NCI-H187 (cell line): ENCODE measurements at regions not wholly inside any gene's neighbourhood (a gene's known extent, or its start where the extent isn't known, plus 50 kb on each side); places are given as distances from the start of the nearest gene placed in this dataset.
"Not testable (repeated sequence)": the region's sequence is repeated elsewhere in the genome, so short reads cannot be mapped to it uniquely, and the experiment has no call there.

Experiments used
- DNase-seq, 2 experiments: peaks; one replicate each; lab custom pipeline; 2025; lab: John Stamatoyannopoulos, UW

- no peak for DNase-seq
Observed at GRCh38 chr1:219726480-219727272, 113.8 kb upstream of the ZC3H11B start.

GRCh38 chr1:219724440-219724839 is 111.5 kb upstream of the ZC3H11B start:
- DNase-seq = no peak

GRCh38 chr1:219717536-219717935 is 104.6 kb upstream of the ZC3H11B start:
- peak in 1 of 2 experiments; percentile 12 for DNase-seq

- no peak for DNase-seq
Observed at GRCh38 chr1:219716611-219717114, 103.8 kb upstream of the ZC3H11B start.

GRCh38 chr1:219713981-219714381 is 101.1 kb upstream of the ZC3H11B start:
- DNase-seq = no peak

GRCh38 chr1:219712506-219712905 is 99.6 kb upstream of the ZC3H11B start:
- DNase-seq = no peak

GRCh38 chr1:219710529-219711194 is 97.8 kb upstream of the ZC3H11B start:
- no peak for DNase-seq

GRCh38 chr1:219708919-219709543 is 96.1 kb upstream of the ZC3H11B start:
- no peak for DNase-seq

DNA sequence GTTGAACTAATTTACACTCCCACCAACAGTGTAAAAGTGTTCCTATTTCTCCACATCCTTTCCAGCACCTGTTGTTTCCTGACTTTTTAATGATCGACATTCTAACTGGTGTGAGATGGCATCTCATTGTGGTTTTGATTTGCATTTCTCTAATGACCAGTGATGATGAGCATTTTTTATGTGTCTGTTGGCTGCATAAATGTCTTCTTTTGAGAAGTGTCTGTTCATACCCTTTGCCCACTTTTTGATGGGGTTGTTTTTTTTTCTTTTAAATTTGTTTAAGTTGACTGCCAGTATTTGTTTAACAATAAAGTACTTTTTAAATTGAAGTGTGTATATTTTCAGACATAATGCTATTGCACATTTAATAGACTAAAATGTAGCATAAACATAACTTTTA is 95.0 kb upstream of the ZC3H11B start:
- DNase-seq = not testable (repeated sequence)

DNA sequence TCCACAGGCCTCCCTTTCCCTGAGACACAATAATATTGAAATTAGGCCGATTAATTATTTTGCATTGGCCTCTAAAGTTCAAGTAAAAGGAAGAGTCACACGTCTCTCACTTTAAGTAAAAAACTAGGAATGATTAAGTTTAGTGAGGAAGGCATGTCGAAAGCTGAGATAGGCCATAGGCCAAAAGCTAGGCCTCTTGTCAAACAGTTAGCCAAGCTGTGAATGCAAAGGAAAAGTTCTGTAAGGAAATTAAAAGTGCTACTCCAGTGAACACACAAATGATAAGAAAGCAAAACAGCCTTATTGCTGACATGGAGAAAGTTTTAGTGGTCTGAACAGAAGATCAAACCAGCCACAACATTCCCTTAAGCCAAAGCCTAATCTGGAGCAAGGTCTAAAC is 91.4 kb upstream of the ZC3H11B start:
- not testable (repeated sequence) for DNase-seq

GRCh38 chr1:219703368-219703639 is 90.4 kb upstream of the ZC3H11B start:
- no peak for DNase-seq

DNA sequence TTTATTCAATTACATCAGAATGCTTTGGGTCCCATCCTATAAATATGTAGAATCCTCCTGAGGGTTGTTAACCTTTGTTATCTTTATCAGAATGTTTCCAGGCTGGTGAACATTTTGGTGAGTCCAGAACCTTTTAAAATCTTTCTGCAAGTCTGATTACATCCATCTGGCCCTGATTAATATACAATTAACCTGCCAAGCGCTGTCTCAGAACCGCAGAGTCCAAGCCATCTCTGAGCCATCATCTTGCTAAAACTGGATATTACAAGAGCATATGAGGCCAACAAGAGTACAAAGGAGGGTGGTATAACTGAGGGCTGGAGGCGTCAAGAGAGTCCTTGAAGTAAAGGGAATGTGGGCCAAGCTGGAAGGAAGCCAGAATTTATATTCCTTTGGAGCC is 88.6 kb upstream of the ZC3H11B start:
- no peak for DNase-seq

DNA sequence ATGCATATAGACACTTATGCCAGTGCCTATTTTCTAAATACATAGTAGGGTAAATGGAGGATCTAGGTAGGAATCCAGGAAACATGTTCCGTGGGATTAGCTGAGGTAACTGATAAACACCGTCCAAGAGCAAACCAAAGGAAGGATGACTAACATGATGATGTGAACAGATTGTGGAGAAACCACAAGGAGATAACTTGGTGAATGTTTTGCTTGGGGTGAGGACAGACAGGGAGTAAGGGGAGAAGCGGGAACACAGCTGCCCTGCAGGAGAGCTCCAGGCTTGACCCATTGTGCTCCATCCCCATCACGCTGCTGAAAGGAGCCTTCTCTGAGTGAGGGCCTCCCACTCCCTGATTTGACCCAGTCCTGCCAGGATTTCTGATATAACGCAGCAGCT is 87.0 kb upstream of the ZC3H11B start:
- DNase-seq = no peak

DNA sequence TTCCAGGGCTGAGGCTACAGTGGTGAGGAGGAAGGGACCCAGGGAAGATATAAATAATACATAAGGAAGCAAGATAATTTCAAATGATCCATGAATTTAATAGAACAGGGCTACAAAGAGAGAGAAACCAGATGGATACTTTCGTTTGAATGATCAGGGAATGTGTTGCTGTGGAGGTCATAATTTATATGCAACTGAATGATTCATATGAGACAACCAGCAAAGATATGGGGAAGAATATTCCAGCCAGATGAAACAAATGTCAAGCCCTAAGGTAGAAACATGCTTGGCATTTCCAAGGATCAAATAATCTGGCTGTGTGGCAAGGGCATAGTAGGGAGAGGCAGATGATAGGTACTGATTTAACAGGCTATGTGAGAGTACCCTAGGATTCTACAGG is 84.8 kb upstream of the ZC3H11B start:
- no peak for DNase-seq

DNA sequence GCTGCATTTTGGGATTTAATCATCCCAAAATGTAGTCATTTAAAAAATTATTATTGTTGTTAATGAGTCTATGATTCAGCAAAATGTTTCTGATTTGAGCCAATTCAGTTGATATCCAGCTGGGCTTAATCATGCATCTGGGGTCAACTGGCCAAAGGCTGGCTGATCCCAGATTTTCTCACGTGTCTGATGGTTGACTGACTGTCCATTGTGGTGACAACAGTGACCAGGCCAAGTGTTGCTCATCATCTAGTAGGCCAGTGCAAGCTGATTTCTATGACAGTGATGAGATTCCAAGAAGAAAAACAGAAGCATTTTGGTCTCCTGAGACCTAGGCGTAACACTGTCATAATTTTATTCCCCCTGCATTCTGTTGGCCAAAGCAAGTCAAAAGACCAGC is 80.1 kb upstream of the ZC3H11B start:
- no peak for DNase-seq

GRCh38 chr1:219689774-219690173 is 76.9 kb upstream of the ZC3H11B start:
- DNase-seq = no peak

GRCh38 chr1:219687779-219688178 is 74.9 kb upstream of the ZC3H11B start:
- DNase-seq = no peak

- no peak for DNase-seq
Observed at GRCh38 chr1:219686171-219686570, 73.3 kb upstream of the ZC3H11B start.

- DNase-seq = no peak
Observed at GRCh38 chr1:219682788-219683187, 69.9 kb upstream of the ZC3H11B start.

DNA sequence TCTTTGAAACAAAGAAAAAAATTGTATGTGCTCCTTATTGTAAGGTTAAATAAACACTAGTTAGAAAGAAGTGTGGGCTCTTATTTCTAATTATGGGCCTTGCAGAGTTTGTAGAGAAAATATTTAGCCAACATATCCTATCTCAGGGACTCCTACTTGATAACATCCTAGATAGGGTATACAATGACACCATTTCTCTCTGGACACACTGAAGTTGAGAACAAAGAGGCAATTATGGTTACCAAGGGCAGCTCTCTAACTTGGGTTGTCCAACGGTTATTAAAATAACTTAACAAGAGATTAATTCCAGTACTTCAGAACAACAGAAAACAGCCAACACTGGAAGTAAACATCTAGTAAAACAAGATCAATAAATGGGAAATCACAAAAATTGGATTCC is 69.0 kb upstream of the ZC3H11B start:
- no peak for DNase-seq

- no peak for DNase-seq
Observed at GRCh38 chr1:219676012-219676765, 63.3 kb upstream of the ZC3H11B start.

- no peak for DNase-seq
Observed at GRCh38 chr1:219670426-219671149, 57.7 kb upstream of the ZC3H11B start.
